GM21423 (cell line): ENCODE measurements at regions not wholly inside any gene's neighbourhood (a gene's known extent, or its start where the extent isn't known, plus 50 kb on each side); places are given as distances from the start of the nearest gene placed in this dataset.

Experiments
- ATAC-seq: cut with Tn5 transposase; IDR thresholded peaks from one replicate; pipeline ENCODE4 v1.9.1; 2021; ENCODE audit warnings: mild to moderate bottlenecking, moderate library complexity; ENCODE audit not compliant: unreplicated experiment

- ATAC-seq = no peak
Observed at GRCh38 chr3:104746056-104746455, 620.7 kb upstream of the ALCAM start.

GRCh38 chr3:104750581-104750980 lies 616.1 kb upstream of the ALCAM start:
- ATAC-seq = no peak

- ATAC-seq = no peak
Observed at GRCh38 chr3:104755791-104756190, 610.9 kb upstream of the ALCAM start.

GRCh38 chr3:104763007-104763406 lies 603.7 kb upstream of the ALCAM start:
- ATAC-seq = no peak

GRCh38 chr3:104764496-104764895 lies 602.2 kb upstream of the ALCAM start:
- ATAC-seq = no peak

DNA sequence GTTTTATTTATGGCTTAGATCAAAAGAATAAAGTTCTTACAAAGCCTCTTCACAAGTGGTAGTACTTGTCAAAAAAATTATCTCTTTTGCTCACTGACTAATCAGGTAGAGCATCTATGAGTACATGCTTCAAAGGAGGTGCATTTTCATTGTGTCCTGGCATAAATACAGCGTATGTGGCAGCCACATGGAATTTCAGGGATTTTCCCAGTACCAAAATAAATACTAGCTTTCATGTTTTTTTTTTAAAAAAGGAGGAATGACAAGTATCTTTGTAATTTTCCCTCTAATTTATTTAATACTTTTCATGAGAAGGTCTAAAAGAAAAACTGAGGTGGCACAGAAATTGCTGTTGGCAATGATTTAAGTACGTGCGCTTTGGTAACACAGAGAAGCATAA lies 597.8 kb upstream of the ALCAM start:
- ATAC-seq = no peak

- no peak for ATAC-seq
Observed at GRCh38 chr3:104779324-104779723, 587.4 kb upstream of the ALCAM start.

GRCh38 chr3:104781112-104781511 lies 585.6 kb upstream of the ALCAM start:
- no peak for ATAC-seq

DNA sequence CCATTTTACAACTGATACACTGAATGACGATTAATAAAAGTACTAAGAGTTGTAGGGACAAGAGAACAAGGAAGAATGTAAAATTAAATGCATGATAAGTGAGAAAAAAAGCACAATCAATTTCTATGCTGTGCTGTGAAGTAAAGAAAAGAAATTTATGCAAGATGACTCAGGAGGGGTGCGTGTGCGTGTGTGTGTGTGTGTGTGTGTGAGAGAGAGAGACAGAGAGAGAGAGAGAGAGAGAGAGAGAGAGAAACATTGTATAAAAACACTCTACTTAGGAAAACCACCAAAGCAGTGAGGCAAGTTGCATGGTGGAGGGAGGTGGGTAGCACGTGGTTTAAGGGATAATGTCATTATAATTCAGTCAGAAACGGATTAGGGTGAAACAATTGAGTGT lies 580.8 kb upstream of the ALCAM start:
- ATAC-seq = no peak

DNA sequence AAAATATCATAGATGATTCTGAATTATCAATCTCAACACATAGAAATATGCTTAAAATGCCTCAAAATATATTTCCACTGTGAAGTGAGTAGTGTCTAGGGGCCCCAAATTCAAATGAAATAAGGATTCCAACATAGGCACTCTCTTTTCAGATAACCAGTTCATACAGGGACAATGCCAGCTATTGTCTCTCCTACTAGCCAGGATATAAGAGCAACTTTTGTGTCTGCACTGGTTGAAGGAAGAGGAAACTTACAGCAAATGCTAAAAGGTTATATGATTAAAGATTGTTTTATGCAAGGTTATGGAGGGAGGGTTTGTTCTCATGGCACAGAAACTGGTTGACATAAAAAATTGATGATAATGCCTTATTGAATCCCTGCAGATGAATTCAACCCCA lies 579.4 kb upstream of the ALCAM start:
- no peak for ATAC-seq

- no peak for ATAC-seq
Observed at GRCh38 chr3:104788807-104789206, 577.9 kb upstream of the ALCAM start.

GRCh38 chr3:104791331-104791730 lies 575.4 kb upstream of the ALCAM start:
- ATAC-seq = no peak

- ATAC-seq = no peak
Observed at GRCh38 chr3:104796556-104796955, 570.2 kb upstream of the ALCAM start.

DNA sequence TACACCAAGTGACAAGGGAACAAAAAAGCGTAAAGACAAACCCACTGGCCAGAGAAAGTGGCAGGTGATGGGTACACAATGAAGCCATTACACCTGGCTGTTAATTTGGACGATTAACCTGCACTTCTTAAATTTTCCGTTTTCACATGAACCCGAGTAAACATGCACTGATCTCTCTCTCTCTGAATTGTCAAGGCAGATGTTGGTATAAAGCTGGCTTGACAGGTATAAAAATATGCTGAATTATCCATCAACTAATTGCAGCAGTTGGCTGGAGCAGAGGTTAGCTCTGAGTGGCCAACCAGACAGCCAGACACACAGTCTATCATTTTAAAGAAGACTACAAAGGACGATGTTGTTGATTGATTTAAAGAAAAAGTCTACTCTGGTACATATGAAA lies 561.7 kb upstream of the ALCAM start:
- ATAC-seq = no peak

- ATAC-seq = no peak
Observed at GRCh38 chr3:104805508-104805907, 561.2 kb upstream of the ALCAM start.

GRCh38 chr3:104810896-104811295 lies 555.8 kb upstream of the ALCAM start:
- ATAC-seq = no peak

DNA sequence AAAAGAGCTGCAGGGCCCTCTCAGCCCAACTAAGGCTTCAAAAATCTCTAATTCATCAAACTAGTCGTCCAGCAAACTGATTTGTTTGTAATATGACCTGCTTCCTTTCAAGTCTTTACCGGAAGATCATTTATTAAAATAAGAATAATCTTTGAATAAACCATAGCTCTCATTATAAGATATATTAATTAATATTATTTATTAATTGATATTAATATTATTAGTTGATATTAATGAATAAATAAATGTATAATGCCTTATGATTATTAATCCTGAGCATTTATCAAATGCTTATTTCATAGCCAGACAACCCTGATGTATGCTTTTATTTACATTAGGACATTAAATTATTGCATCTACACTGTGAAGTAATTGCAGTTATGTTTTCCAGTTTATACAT lies 550.7 kb upstream of the ALCAM start:
- no peak for ATAC-seq

DNA sequence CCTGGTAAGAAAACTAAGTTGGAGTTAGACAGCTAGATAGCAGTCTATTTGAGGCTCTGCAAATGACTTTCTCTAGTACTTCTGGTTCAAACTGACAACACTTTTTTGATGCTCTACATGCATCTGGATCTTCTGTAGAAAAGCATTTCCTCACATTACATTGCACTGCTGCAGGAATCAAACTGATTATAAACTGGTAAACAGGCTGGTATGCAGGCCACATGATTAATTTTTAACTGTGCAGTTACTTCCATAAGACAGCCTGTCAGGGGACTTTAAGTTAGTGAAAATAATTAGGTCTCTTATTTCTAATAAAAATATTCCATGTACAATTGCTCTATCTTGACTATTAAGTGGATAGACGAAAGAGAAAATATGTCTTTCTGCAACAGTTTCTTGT lies 550.0 kb upstream of the ALCAM start:
- no peak for ATAC-seq

GRCh38 chr3:104819333-104819732 lies 547.4 kb upstream of the ALCAM start:
- ATAC-seq = no peak

DNA sequence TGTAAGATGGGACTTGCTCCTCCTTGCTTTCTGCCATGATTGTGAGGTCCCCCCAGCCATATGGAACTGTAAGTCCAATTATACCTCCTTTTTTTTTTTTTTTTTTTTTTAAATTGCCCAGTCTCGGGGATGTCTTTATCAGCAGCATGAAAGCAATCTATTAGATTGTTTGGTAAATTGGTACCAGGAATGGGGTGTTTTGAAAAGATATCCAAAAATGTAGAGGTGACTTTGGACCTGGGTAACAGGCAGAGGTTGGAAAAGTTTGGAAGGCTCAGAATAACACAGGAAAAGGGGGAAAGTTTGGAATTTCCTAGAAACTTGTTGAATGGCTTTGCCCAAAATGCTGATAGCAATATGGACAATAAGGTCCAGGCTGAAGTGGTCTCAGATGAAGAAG lies 545.8 kb upstream of the ALCAM start:
- no peak for ATAC-seq

DNA sequence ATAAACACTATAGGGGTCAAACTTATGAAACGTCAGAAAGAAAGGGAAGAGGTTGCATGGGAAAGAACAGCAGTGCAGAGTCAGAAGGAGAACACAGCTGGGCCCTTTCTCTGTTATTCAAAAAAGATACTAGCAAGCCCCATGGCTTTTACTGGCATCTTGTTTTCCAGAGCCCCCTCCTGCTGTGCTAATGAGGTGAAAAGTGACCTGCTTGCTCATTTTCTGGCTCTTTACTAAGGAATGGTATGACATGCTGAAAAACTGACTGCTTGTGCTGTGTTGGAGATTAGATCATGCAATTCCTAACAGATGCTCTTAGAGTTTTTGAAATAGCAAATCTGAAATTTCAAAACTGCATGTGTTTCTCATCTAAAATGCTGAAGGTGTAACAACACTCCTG lies 541.6 kb upstream of the ALCAM start:
- no peak for ATAC-seq

- no peak for ATAC-seq
Observed at GRCh38 chr3:104831071-104831470, 535.6 kb upstream of the ALCAM start.

GRCh38 chr3:104832530-104832929 lies 534.2 kb upstream of the ALCAM start:
- no peak for ATAC-seq

DNA sequence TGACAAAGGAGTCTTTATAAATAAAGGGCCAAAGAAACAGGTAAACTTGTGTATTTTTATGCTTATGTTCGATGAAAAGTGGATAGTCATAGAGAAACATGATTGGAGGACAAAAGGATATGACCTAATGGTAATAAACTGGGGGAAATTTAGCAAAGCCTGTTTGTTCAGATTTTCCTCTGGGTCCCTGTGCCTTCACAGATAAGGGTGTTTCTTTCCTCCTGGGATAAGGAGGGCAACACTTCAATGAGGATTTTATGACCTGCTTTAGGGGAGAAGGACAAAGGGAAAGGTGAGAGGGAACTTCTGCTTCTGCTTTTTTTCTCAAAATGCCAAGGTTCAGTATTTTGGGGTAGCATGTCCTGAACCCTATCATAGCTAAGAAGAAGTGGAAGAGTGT lies 531.3 kb upstream of the ALCAM start:
- ATAC-seq = no peak
